ENCODE measurements at regions not wholly inside any gene's neighbourhood (a gene's known extent, or its start where the extent isn't known, plus 50 kb on each side); places are given as distances from the start of the nearest gene placed in this dataset.

GRCh38 chr4:184528051-184528450 is 53.7 kb upstream of the IRF2 start:
- no peak for DNase-seq

GRCh38 chr4:184526228-184526627 is 51.9 kb upstream of the IRF2 start:
- DNase-seq: no peak

Data from NCI-H510A (cell line).